GM13977 (cell line): ENCODE measurements at regions not wholly inside any gene's neighbourhood (a gene's known extent, or its start where the extent isn't known, plus 50 kb on each side); places are given as distances from the start of the nearest gene placed in this dataset.

Experiments used
- DNase-seq: peaks from one replicate; pipeline ENCODE4 v3.0.0; 2012; ENCODE audit warnings: low spot score
- CTCF ChIP-seq: IDR thresholded peaks from 2 replicates; pipeline ENCODE4 v1.5.1; 2012; ENCODE audit warnings: mild to moderate bottlenecking, control low read depth; ENCODE audit not compliant: insufficient read depth; ENCODE audit errors: extremely low read depth, missing control alignments
- in situ Hi-C: fragments of 300-500 bp; cut with MboI; formaldehyde crosslinking; loops from one replicate; pipeline ENCODE4 v1.12.0; 2022; ENCODE audit warnings: low sequenced_read_pairs, low pct_unique_long_range_greater_than_20kb, mixed read lengths, inconsistent platforms; ENCODE audit not compliant: unreplicated experiment

- TF ChIP-seq CTCF = no peak
- no peak for DNase-seq
- in situ Hi-C loops = no loop called here
Observed at GRCh38 chr5:39671561-39671961, 246.8 kb upstream of the DAB2 start.

DNA sequence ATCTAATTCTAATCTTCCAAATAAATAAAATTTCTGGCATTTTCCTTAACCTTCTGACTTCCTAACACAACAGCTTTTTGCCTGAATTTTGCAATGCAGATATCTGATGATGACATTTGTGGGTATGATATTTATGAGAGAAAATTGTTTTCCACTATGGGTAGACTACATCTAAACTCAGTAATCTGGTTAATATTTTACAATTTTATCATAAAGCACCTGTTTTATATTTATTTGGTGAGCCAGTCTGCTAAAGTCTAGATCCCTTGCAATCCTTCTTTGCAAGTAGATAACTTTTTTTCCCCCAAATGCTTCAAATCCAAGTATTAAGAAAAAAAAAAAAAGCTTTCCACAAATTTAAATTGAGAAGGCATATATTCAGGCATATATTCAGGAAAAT is 246.2 kb upstream of the DAB2 start:
- DNase-seq = no peak
- TF ChIP-seq CTCF = no peak
- in situ Hi-C loops = no loop called here

DNA sequence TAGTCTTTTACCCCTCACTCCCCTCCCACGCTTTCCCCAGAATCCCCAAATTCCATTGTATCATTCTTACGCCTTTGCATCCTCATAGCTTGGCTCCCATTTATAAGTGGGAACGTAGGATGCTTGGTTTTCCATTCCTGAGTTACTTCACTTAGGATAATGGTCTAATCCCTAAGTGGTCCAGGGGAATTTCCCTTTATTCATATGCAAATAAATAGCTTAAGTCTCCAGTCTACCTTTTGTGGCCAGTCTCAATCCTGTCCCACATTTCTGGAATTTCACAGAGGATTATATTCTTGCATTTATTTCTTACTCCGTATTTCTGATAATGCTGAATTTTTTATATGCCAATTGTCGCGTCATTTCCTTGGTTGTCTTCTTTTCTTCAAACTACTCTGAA is 245.6 kb upstream of the DAB2 start:
- in situ Hi-C loops = no loop called here
- DNase-seq = no peak
- TF ChIP-seq CTCF = no peak

DNA sequence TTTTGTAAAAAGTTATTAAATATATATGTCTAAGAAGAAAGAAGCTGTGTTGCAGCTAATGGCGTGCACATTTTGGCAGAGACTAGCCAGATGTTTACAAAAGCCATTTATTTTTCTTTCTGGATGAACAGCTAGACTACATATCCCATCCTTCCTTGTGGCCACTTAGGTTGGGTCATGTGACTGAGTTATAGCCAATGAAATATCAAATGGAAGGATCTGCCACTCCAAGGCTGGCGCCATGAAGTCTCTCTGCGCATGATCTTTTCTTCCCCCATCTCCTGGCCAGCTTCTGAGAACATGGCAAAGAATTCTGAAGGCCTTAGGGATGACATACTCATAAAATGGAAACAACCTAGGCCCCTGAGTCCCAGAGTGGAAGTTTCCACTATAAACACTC is 244.2 kb upstream of the DAB2 start:
- TF ChIP-seq CTCF = no peak
- in situ Hi-C loops = no loop called here
- DNase-seq = no peak

- in situ Hi-C loops = no loop called here
- TF ChIP-seq CTCF = no peak
- DNase-seq = no peak
Observed at GRCh38 chr5:39665328-39665727, 240.5 kb upstream of the DAB2 start.

- no peak for DNase-seq
Observed at GRCh38 chr5:39662945-39663344, 238.2 kb upstream of the DAB2 start.

More at GRCh38 chr5:39662945-39663344, 238.2 kb upstream of the DAB2 start:
- TF ChIP-seq CTCF = no peak
- in situ Hi-C loops = no loop called here
